ENCODE measurements at regions not wholly inside any gene's neighbourhood (a gene's known extent, or its start where the extent isn't known, plus 50 kb on each side); places are given as distances from the start of the nearest gene placed in this dataset.
"Not testable (repeated sequence)": the region's sequence is repeated elsewhere in the genome, so short reads cannot be mapped to it uniquely, and the experiment has no call there.

- intact Hi-C loops (cut with DNase I): no loop called here
- TF ChIP-seq POLR2A (IDR thresholded peaks at IDR 0.05) (no peak), CTCF (IDR thresholded peaks at IDR 0.05) (no peak)
- Histone ChIP-seq H3K4me1 (peaks cover 15% of the 10 kb centered on the region), H3K27ac (peak overlapping the region; percentile 27 to 70 (median 68)), H3K27me3 (no peaks in the 10 kb centered on the region), H3K4me3 (no peak overlapping the region), H3K9me3 (no peaks in the 10 kb centered on the region), H3K36me3 (replicated peaks in 1 of 2; ENCODE audit: insufficient read depth in 1 of 2, low read depth in 2 of 2) (no peaks in the 10 kb centered on the region)
- 42 to 51% methylated on average over 3 of the region's 3 CpGs for WGBS, 2 donors
- ATAC-seq: peak; percentile 38
- no peak for DNase-seq
Measured at GRCh38 chr6:6758546-6758914, 170.0 kb downstream of the LY86 start.

GRCh38 chr6:6758915-6759654, 170.6 kb downstream of the LY86 start:
- peak; percentile 68 to 86 (median 80) for DNase-seq
- Histone ChIP-seq H3K4me1 (peaks cover 15% of the 10 kb centered on the region), H3K4me3 (no peak overlapping the region), H3K27ac (peak overlapping the region; percentile 27 to 70 (median 68)), H3K9me3 (no peaks in the 10 kb centered on the region), H3K27me3 (no peaks in the 10 kb centered on the region), H3K36me3 (replicated peaks in 1 of 2; ENCODE audit: insufficient read depth in 1 of 2, low read depth in 2 of 2) (no peaks in the 10 kb centered on the region)
- ATAC-seq: peak; percentile 91
- intact Hi-C loops (cut with DNase I): no loop called here
- peak in 6 of 7 experiments; percentile 19 to 65 (median 48) for TF ChIP-seq CTCF (IDR thresholded peaks at IDR 0.05)
- peak in 1 of 3 donors; percentile 13 for TF ChIP-seq POLR2A (IDR thresholded peaks at IDR 0.05)
- WGBS, 2 donors: 41 to 51% methylated on average over 18 to 22 of the region's 22 CpGs

- Histone ChIP-seq H3K27me3 (no peaks in the 10 kb centered on the region), H3K4me1 (peaks cover 15% of the 10 kb centered on the region), H3K36me3 (replicated peaks in 1 of 2; ENCODE audit: insufficient read depth in 1 of 2, low read depth in 2 of 2) (no peaks in the 10 kb centered on the region), H3K9me3 (no peaks in the 10 kb centered on the region), H3K4me3 (no peak overlapping the region), H3K27ac (no peak overlapping the region)
- intact Hi-C loops (cut with DNase I): no loop called here
- ATAC-seq (no peak), DNase-seq (no peak)
- TF ChIP-seq POLR2A (IDR thresholded peaks at IDR 0.05) (no peak), CTCF (IDR thresholded peaks at IDR 0.05) (no peak)
- WGBS, 2 donors: 92 to 98% methylated on average over 3 of the region's 3 CpGs
Measured at GRCh38 chr6:6760002-6760401, 171.5 kb downstream of the LY86 start.

- H3K27ac ChIP-seq; H3K36me3 ChIP-seq (replicated peaks in 1 of 2; ENCODE audit: insufficient read depth in 1 of 2, low read depth in 2 of 2); H3K4me3 ChIP-seq; DNase-seq; H3K9me3 ChIP-seq; intact Hi-C loops (cut with DNase I); H3K27me3 ChIP-seq; ATAC-seq: not testable (repeated sequence)
- peaks cover 20% of the 10 kb centered on the region for H3K4me1 ChIP-seq
- WGBS, 2 donors: 95 to 96% methylated on average over 22 to 25 of the region's 27 CpGs
Measured at GRCh38 chr6:6762566-6762965, 174.0 kb downstream of the LY86 start.

- Histone ChIP-seq H3K27ac (no peak overlapping the region), H3K36me3 (replicated peaks in 1 of 2; ENCODE audit: insufficient read depth in 1 of 2, low read depth in 2 of 2) (no peaks in the 10 kb centered on the region), H3K4me1 (peaks cover 5% of the 10 kb centered on the region), H3K9me3 (no peaks in the 10 kb centered on the region), H3K27me3 (no peaks in the 10 kb centered on the region), H3K4me3 (no peak overlapping the region)
- no peak for TF ChIP-seq POLR2A (IDR thresholded peaks at IDR 0.05)
- TF ChIP-seq CTCF (IDR thresholded peaks at IDR 0.05): no peak
- 88 to 91% methylated on average over 3 of the region's 3 CpGs for WGBS, 2 donors
- DNase-seq: no peak
- intact Hi-C loops (cut with DNase I): no loop called here
- ATAC-seq: no peak
Measured at GRCh38 chr6:6764764-6765434, 176.4 kb downstream of the LY86 start.

Data from body of pancreas (tissue), 4 donors.